Kasumi-1 (cell line): ENCODE measurements at regions not wholly inside any gene's neighbourhood (a gene's known extent, or its start where the extent isn't known, plus 50 kb on each side); places are given as distances from the start of the nearest gene placed in this dataset.

Experiments
- DNase-seq, 2 experiments: peaks; one replicate each; lab custom pipeline; 2025; lab: John Stamatoyannopoulos, UW

DNA sequence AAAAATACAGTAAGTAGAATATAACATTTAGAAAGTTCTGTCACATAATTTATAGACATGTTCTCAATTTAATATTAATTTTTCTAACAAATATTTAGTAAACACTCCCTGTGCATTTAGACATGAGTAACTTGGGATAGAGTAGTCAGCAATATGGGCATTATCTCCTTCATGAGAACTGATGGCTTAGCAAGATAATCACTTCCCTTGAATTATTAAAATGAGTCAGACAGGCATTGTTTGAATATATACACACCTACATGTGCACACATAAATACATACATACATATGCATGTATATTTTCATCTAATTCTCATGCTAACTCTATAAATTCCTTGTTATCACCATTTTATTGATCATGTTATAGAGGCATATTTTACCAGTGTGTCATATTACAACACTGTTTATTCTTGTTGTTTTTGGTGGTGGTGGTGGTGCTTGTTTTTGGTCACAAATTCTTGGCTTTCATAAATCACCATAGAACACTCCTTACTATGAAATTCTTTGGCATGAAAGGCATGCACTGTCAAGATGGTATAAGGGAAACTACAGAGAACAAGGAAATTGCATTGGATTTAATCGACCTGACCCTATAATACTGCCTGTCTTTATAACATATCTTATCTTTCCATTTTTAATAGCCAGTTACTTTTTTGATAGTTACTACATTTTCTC is 434.5 kb upstream of the MANEA start:
- DNase-seq: no peak

DNA sequence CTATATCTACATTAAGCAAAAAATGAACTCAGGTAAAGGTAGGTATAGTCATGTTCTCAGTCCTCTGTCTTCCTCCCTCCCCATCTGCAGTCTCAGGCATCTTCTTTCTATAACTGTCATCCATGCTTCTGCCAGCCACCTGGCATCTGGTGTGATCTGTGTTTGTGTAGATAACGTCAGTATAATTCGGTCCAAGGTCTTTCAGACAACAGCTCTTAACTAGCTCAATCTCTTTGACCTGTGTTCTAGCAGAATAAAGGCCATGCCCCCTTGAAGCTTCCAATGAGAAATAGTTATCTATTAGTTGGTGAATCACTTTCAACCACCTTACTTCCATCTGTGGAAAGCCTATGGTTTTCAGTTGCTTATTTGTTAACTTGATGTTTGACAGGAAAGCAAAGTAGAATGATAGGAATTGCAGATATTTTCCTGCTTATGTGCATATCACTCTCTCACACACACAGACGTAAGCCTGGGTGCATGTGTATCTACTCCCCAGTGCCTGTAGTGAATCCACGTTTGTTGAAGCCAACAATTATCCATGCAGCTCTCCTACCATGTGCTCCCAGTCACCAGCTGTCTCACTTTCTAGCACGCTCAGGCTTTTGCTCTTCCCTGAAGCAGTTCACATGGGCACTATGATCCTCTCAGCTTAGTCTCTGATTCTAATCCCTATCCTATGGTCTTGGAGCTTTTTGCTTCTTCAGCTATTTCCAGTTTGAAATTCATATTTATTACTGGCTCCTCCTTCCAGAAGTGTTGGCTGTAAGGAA is 433.7 kb upstream of the MANEA start:
- DNase-seq: no peak

DNA sequence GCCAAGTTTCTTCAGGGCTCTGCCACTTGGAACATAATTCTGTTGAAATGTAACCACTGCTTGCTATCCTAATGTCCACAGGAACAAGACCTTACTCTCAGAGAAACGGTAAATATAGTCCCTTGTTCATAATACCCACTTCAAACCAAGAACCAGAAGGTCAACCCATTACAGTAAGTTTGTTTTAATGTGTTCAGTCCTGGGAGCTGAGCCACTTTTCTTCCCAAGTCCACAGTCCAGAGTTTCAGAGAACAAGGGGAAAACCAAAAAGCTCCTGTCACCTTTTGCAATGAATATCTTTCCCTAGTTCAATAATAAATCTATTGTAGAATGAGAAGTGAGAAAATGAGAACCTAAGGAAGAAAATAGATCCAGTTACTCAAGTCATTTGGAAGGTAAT is 431.9 kb upstream of the MANEA start:
- DNase-seq: no peak

DNA sequence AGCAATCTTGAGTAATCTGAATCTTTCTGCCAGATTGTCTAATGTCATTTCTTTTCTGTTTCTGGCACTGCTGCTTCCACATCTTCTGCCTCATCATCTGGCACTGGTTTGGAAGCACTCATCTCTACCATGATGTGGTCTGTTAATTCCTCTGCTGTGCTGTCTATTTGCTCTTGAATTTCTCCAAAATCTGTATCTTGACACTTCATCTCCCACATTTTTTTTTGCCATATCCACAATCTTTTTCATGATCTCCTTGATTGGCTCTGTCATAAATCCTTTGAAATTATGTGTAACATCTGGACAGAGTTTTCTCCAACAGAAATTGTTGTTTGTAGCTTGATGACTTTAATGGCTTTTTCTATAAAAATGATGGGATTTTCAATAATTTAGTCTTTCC is 417.8 kb upstream of the MANEA start:
- no peak for DNase-seq

DNA sequence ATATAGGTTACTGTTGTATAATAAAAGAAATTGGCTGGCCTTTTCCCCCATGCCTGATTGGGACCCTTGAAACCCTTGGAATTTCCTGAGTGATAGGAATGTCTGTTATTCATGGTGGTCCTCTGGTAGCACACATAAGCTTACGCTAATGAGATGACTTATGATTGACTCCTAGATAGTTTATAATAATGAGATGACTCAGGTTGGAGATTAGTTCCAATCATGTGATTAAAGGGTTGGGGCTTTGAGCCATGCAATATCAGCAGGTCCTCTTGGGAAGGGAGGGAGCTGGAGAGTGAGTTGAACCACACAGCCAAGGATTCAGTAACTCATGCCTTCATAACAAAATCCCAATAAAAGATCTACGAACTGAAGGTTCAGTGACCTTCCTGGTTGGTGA is 407.6 kb upstream of the MANEA start:
- no peak for DNase-seq

DNA sequence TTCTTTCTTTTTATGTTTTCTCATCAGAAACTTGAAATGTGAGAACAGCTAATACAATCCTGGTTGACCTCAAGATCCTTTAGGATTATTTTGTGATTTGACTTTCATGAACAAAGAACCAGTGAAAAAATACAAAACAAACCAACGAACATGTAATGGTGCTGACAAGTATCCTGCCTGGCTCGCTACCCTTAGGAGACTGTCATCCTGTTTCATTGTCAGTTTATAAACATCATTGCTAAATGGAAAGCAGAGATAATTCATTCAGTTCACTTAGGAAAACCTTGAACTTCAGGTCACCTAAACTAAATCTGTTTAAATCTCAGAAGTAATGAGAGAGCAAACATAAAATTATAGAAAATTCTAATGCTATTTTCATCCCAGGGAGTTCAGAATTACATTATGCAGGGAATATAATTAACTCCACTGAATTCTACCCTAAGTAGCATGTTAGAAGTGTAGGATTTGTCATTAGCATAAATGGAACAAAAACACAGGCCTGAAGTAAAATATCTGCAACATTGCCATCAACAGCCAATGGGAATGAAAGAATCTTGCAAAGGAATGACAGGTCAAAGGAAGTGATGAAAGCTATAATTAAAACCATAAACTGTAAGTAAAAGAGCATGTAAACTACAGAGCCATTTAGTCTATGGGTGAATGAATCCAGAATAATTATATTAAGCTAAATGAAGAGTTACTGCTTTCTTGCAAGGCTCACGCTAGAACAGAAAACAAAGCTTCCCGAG is 401.2 kb upstream of the MANEA start:
- DNase-seq: no peak

DNA sequence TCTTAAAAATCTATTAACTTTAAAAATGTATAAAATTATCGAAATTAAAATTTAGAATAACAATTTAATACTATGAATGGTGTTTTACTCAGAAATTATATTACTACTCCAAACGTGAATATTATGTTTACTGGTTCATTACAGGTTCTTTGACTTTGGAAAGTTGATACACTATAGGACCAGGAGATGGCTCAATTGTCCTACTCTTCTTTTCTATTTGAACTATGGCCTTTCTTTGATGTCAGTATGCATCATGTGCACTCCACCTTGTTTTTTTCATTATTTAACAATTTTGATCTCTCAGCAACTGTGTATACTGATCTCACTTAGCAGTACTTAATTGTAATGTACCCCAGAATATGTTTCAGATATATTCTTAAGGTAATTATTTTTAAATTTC is 391.5 kb upstream of the MANEA start:
- DNase-seq: no peak

DNA sequence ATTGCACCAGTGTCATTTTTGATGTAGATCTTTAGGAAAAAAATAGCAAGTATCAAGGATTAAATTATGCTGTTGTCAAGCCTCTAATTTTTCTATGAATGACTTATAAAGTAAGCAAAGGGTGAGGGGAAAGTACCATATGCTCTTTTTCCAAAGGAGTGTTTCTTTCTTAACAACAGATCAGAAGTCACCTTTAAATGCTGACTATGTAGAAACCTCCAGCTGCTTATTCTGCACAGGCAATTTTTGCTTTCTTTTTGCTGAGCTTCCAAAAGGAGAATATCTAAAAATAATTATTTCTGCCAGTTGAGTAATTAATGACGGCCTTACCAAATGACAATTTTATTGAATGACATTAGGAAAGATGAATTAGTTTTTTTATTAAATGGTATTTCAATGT is 390.6 kb upstream of the MANEA start:
- DNase-seq: no peak

DNA sequence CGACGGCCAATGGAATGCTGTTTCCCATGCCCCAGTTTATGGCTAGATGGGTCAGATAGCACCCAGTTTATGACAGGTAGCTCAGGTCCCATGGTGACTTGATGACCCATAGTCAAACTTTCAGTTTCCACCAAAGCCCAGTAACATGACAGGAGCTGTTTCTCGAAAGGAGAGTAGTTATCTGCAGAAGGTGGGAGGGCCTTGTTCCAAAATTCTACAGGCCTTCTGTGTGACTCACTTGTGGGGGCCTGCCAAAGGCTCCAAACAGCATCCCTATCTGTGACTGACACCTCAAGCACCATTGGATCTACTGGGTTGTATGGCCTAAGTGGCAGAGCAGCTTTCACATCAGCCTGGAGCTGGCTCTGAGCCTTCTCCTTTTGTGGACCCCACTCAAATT is 379.7 kb upstream of the MANEA start:
- no peak for DNase-seq

DNA sequence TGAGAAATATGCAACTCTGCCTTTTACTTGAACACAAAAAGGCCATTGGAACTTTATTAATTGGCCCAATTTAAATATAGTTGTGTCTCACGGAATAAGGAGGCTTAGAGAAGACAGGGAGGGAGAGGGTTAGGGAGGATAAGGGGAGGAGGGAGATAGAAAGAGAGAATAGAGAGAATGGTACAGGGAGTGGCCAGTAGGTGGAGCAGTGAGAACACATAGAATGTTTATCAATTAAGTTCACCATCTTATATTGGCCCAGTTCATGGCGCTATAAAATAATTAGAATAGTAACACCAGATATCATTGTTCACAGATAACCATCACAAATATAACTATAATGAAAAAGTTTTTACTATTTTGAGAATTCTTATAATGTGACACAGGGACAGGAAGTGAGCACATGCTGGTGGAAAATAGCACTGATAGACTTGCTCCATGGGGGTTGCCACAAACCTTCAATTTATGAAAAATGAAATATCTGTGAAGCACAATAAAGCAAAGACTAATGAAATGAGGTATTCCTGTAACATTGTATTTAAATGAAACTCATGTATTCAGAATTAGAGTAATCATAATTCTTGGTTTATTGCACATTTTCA is 374.1 kb upstream of the MANEA start:
- peak; percentile 15 to 71 for DNase-seq

DNA sequence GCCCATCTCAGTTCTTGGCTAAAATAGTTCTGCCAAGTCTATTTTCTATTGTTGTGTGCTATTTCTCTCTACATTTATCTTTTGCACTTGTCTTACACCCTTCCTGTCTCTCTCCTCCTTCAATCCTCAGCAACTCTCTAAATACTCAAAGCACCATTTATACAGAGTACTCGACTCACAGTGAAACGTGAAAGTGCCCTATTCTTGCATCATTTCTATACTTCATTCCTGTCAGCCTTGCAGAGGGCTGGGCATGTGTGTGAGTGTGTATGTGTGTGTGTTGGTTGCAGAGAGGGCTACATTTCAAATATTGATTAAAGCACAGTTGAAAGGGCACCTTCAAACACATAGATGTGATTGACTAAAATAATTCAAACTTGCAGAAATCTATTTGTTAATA is 373.2 kb upstream of the MANEA start:
- no peak for DNase-seq

DNA sequence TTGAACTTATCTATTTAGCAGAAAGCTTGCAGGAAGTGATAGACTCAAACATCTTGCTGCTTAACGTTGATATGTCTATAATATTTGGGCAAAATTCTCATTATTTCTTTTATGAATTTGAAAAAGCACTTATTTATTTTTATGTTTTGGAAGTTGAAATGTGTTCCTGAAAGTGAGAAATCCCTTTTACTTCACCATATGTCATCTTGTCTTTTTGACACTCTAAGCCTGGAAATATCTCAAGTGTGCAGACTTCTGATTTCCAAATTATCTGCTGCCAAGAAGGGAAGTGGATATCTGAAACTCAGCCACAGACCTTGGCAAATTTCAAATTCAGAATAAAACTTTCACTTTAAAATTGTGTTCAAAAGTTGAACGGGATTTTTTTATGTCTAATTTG is 368.7 kb upstream of the MANEA start:
- DNase-seq: no peak

DNA sequence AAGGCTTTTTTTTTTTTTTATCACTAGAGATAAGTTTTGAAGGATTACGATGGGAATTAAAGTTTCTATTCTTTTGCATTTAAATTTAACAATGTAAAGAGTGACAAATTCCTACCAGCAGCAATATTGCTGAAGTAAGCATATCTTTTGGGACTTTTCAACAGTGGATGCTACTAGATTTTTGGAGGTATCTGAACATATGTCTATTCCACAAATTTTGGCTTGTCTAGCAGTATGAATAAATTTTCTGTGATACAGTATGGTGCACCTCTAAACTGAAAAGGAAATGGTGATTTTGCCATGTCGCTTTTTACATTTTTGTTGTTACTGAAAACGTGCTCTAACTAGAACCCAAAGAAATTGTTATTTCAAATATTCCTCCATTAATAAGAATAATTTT is 368.3 kb upstream of the MANEA start:
- no peak for DNase-seq

DNA sequence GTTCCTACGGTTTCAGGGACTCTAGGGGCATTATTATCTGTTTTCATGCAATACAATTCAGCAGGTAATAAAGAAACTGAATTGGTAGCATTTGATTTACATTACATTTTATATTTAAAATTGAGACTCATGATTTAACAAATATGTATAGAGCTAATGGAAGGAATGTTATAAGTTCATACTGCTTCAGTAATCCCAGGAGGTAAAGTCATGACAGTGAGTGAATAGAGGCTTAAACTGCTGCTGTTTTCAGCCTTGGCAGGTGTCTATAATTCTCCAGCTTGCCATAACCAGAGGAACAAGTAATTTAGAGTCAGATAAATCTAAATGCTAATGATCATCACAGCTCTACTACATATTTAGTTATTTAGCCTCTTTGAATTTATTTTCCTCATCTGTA is 360.8 kb upstream of the MANEA start:
- no peak for DNase-seq

DNA sequence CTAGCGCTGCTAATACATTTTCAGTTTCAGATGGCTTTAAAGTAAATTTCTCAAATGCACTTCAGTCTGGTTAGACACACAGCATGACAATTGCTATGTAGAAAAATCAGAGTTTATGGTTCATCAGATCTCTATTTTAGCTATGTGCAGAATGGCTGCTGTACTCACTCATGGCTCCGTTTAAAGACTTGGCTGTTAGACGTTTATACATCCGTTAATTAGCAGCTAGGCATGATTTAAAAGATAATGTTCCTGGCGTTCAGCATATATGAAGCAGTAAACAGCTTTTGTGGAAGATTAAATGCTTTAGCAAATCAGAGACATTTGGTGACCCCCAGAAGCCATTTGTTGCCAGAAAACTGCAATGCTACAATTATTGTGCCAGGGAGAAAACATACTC is 350.0 kb upstream of the MANEA start:
- no peak for DNase-seq

DNA sequence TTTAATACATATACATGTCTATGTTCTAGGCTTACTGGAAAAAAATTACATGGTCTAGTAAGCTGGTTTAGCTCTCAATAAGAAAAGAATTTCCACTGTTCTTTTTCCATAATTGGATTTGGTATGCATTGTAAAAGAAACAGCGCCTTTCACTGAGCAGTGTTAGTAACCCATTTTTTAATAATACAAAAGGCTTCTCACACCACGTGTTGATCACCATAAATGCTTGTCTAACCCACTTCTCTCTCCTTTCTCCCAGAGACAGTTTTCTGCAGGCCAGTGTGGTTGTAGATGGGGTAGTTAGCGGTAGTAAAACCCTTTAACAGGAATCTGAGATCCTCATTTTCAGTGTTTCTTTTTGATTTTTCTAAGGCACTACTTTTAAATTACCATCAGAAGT is 348.7 kb upstream of the MANEA start:
- no peak for DNase-seq

DNA sequence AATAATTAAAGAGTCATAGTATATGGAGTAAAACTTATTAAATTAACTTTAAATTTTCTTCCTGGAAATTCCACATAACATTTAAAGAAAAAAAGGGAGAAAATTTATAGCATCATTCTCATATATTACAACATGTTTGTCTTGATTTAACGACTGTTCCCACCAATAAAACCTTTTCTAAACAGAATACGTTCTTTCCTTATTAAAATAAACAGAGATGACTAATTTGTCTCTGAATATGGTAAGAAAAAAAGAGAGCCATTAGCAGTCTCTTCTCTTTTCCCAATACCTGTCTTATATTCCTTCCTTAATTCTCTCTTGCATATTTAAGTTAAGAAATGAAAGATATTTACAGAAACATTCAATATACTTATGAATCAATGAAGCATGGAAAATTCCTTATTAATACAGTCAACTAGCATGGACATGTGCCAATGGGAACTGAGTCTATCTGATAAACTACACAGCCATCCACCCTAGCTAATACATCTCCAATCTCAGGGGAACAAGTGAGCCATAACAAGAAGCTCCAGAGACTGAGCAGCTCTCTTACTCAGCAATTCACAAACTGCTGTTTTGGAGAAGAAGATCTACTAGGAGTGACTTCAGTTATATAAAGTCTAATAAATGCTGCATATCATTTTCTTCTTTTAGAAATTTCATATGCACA is 347.1 kb upstream of the MANEA start:
- no peak for DNase-seq

DNA sequence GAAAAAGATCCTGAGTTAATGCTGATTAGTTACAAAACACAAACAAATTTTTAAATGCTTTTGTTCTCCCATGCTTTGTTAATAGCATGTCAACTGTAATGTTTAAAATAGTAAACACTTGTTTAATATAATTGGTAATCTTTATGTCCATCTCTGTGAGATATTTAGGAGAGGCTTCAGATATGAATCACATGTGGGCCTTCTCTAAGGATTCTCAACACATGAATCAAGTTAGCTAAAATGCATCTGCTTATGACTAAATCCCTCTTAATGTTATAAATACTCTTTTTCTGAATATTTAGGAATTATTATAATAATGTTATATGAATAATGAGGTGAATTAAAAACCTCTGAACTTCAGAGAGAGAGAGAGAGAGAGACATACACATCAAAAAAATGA is 345.9 kb upstream of the MANEA start:
- DNase-seq: no peak

DNA sequence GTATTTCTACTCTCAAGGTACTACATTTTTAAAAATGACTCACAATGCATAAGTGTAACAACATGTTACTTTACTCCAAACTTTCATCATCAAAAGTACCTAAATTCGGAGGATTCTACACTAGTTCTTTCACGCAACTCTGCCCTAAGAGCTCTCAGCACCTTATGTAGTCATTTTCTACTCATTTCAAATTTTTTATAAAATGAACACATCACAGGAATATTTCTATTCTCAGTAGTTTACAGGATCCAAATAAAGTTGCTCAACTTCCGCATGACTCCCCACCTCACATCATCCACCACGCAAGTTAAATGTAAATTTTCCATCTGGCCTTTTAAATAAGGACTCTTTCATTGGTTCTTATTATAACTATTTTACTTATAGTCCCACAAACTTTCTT is 344.9 kb upstream of the MANEA start:
- DNase-seq: no peak

DNA sequence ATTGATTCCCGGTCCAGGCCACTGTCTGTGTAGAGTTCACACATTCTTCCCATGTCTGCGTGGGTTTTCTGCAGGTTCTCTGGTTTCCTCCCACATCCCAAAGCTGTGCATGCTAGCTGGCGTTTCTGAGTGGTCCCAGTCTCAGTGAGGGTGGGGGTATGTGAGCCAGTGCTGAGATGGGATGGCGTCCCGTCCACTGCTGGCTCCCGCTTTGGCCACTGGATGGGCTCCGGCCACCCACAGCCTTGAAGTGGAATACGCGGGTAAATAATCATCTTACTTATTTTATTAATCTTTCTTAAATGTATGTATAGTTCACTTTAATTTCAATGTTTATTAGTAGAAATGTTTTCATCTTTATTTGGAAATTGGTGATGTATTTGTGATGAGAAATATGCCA is 343.5 kb upstream of the MANEA start:
- no peak for DNase-seq

DNA sequence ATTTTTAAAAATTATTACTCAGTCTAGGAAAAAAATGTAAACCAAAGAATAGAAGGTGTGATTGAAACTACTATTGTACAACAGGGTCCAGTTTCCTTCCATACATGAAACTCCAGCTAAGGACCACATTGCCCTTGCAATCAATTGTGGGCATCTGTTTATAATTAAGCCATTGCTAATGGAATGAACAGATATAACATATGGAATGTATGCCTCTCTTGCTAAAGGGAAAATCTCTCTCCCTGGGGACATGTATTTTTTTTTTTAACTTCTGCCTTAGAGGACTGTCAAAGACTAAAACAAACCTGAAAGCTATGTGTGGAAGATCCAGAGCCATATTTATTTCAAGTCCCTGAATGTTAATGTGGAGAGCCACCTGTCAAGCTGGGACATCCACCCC is 336.8 kb upstream of the MANEA start:
- no peak for DNase-seq

DNA sequence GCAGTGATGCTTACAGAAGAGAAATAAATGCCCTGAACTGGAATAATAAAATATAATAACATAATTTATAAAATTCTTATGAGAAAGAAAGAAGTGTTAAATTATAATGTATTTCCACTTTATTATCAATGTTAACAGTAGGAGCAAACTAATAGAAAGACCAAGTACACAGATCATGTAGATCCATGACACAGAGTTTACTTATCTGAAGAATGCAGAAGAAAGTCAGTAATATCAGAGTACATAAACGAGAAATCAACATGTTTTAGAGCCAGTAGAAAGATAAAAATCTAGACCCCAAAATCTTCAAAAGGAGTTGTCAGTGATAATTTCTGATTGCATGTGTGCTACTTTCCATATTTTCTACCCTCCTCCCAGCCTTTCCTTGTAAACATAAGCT is 334.8 kb upstream of the MANEA start:
- DNase-seq: no peak
